HCT116 (cell line): ENCODE measurements at regions not wholly inside any gene's neighbourhood (a gene's known extent, or its start where the extent isn't known, plus 50 kb on each side); places are given as distances from the start of the nearest gene placed in this dataset.

Experiments used
- EZH2 ChIP-seq: fragments of 200-600 bp; sonication (generic); IDR thresholded peaks from 2 replicates; pipeline ENCODE4 v1.6.1; 2017; ENCODE audit warnings: antibody characterized with exemption, mixed run types
- POLR2A ChIP-seq: IDR thresholded peaks from 2 replicates; pipeline ENCODE4 v1.7.0; 2011; ENCODE audit warnings: borderline replicate concordance; ENCODE audit not compliant: insufficient read depth, insufficient read length; ENCODE audit errors: extremely low read depth
- POLR2AphosphoS5 ChIP-seq: IDR thresholded peaks from 2 replicates; pipeline ENCODE4 v1.6.1; 2011; ENCODE audit warnings: mild to moderate bottlenecking, low read depth, low read length, moderate library complexity
- RAD21 ChIP-seq: IDR thresholded peaks from 2 replicates; pipeline ENCODE4 v1.6.1; 2012; ENCODE audit warnings: low read depth, mild to moderate bottlenecking
- SIN3A ChIP-seq: IDR thresholded peaks from 2 replicates; pipeline ENCODE4 v1.6.1; 2012; ENCODE audit warnings: low read depth
- TF ChIP-seq, protein P1 (sequence below), 3 experiments: fragments of 200-600 bp in 1 of 3; sonication (generic) in 1 of 3; IDR thresholded peaks in 2 of 3; conservative IDR thresholded peaks in 1 of 3; 2 replicates each; pipeline ENCODE4 v1.5.1; 2012 to 2017; ENCODE audit warnings: low read depth in 2 of 3, low read length in 2 of 3, antibody characterized with exemption in 1 of 3, borderline replicate concordance in 1 of 3, control low read depth in 1 of 3, mild to moderate bottlenecking in 1 of 3, mixed read lengths in 1 of 3, mixed run types in 1 of 3, moderate library complexity in 1 of 3; ENCODE audit not compliant: insufficient read depth in 1 of 3
- TF ChIP-seq, protein P2 (sequence below): IDR thresholded peaks from 2 replicates; pipeline ENCODE4 v1.6.1; 2012; ENCODE audit warnings: low read depth

DNA sequence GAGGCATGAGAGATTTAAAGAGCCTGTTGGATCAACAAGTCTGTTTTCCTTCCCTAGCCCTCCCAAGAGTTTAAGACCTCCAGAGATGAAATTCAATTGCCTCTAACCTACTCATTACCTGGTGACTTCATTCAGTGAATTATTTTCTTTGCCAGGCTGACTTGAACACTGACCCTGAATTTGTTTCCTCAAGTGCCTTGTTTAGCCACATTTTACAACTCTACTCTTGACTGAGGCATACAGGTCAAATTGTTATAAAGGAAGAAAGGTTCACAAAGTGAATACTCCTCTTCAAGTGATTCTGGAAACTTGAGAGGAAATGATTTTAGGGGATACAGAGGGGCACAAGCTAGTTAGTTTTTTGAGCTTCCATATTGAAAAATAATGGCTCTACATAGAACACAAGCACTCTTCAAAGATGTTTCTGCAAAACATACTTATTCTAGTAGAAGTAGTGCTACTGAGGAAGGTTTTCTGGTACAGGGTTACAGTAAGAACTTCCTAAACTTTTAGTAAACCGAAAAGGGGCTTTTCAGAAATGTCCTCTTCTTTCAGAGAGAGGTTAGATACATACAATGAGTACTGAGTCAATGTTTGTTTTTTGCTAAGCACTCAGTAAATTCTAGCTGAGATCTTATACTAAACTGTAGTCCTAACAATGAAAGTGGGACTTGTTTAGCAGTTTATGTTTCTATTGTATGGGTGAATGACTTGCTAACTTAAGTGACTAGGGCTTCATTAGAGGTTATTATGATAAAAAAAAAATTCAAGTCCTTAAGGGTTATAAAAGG, 137.4 kb upstream of the SATB1 start:
- TF ChIP-seq POLR2A (no peak), POLR2AphosphoS5 (no peak), RAD21 (no peak), SIN3A (no peak), EZH2 (no peak)
- TF ChIP-seq, protein P1, sequence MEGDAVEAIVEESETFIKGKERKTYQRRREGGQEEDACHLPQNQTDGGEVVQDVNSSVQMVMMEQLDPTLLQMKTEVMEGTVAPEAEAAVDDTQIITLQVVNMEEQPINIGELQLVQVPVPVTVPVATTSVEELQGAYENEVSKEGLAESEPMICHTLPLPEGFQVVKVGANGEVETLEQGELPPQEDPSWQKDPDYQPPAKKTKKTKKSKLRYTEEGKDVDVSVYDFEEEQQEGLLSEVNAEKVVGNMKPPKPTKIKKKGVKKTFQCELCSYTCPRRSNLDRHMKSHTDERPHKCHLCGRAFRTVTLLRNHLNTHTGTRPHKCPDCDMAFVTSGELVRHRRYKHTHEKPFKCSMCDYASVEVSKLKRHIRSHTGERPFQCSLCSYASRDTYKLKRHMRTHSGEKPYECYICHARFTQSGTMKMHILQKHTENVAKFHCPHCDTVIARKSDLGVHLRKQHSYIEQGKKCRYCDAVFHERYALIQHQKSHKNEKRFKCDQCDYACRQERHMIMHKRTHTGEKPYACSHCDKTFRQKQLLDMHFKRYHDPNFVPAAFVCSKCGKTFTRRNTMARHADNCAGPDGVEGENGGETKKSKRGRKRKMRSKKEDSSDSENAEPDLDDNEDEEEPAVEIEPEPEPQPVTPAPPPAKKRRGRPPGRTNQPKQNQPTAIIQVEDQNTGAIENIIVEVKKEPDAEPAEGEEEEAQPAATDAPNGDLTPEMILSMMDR (IDR thresholded peaks at IDR 0.05 in 2 of 3, conservative IDR thresholded peaks at IDR 0.05 in 1 of 3; ENCODE audit: borderline replicate concordance in 1 of 3, insufficient read depth in 1 of 3, low read depth in 2 of 3, low read length in 2 of 3): no peak
- TF ChIP-seq, protein P2, sequence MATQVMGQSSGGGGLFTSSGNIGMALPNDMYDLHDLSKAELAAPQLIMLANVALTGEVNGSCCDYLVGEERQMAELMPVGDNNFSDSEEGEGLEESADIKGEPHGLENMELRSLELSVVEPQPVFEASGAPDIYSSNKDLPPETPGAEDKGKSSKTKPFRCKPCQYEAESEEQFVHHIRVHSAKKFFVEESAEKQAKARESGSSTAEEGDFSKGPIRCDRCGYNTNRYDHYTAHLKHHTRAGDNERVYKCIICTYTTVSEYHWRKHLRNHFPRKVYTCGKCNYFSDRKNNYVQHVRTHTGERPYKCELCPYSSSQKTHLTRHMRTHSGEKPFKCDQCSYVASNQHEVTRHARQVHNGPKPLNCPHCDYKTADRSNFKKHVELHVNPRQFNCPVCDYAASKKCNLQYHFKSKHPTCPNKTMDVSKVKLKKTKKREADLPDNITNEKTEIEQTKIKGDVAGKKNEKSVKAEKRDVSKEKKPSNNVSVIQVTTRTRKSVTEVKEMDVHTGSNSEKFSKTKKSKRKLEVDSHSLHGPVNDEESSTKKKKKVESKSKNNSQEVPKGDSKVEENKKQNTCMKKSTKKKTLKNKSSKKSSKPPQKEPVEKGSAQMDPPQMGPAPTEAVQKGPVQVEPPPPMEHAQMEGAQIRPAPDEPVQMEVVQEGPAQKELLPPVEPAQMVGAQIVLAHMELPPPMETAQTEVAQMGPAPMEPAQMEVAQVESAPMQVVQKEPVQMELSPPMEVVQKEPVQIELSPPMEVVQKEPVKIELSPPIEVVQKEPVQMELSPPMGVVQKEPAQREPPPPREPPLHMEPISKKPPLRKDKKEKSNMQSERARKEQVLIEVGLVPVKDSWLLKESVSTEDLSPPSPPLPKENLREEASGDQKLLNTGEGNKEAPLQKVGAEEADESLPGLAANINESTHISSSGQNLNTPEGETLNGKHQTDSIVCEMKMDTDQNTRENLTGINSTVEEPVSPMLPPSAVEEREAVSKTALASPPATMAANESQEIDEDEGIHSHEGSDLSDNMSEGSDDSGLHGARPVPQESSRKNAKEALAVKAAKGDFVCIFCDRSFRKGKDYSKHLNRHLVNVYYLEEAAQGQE: no peak
